ENCODE measurements at regions not wholly inside any gene's neighbourhood (a gene's known extent, or its start where the extent isn't known, plus 50 kb on each side); places are given as distances from the start of the nearest gene placed in this dataset.

- DNase-seq (ENCODE audit: extremely low read depth in 1 of 2, low read depth in 1 of 2), result no peak
Measured at GRCh38 chr2:12964904-12965539, 248.3 kb downstream of the TRIB2 start.

GRCh38 chr2:12965540-12966269 is 249.0 kb downstream of the TRIB2 start:
- no peak for DNase-seq (ENCODE audit: extremely low read depth in 1 of 2, low read depth in 1 of 2)

- DNase-seq (ENCODE audit: extremely low read depth in 1 of 2, low read depth in 1 of 2), result no peak
Measured at GRCh38 chr2:12967804-12968203, 251.1 kb downstream of the TRIB2 start.

DNA sequence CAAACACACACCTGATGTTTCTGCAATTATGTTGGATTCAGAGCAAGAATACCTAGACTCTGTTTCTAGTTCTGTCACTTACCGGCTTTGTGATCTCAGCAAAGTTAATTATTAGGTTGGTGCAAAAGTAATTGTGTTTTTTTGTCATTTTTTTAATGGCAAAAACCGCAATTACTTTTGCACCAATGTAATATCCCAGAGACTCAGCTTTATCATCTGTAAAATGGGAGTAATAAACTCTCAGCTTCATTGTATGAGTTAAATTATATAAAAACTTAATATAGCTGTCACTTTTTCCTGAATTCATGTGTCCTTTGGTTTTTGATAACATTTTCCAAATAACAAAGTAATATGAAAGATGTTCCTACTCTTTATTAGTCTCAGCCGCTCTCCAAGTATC is 251.7 kb downstream of the TRIB2 start:
- no peak for DNase-seq (ENCODE audit: extremely low read depth in 1 of 2, low read depth in 1 of 2)

GRCh38 chr2:12970861-12971260 is 254.1 kb downstream of the TRIB2 start:
- DNase-seq (ENCODE audit: extremely low read depth in 1 of 2, low read depth in 1 of 2), result no peak

DNA sequence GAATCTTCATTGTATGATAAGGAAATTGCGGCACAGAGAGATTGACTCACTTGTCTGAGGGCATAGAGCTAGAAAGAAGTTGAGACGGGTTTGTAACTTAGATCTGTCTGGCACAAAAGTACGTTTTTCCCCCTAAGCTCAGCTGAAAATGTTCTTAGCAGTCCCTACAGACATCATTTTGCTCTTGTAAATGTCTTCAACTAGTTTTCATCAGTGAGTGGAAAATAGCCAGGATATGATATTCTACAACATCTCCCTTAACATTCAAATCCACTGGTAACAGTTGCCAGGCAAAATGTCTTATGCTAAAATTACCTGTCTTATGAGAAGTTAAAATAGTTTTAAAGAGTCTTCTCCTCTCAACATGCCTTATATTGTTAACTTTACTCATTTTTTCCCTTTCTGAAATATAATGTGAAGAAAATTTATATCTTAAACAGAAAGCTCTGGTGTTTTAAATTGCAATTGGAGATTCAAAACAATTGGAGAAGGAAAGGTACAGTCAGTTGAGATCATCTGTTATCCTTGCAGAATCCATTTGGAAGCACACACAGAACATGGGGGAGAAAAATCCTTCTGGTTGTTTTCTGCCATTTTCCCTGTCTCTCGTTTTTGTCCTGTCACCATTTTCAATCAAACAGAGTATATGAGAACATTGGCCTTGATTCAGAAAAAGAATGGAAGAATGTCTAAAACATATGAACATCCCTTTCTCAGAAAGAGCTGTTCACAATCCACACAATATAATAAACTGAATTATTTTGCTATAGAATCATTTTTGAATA is 255.0 kb downstream of the TRIB2 start:
- DNase-seq (ENCODE audit: extremely low read depth in 1 of 2, low read depth in 1 of 2), result no peak

- DNase-seq (ENCODE audit: extremely low read depth in 1 of 2, low read depth in 1 of 2), result no peak
Measured at GRCh38 chr2:12978066-12978835, 261.5 kb downstream of the TRIB2 start.

- DNase-seq (ENCODE audit: extremely low read depth in 1 of 2, low read depth in 1 of 2), result no peak
Measured at GRCh38 chr2:12979066-12979465, 262.3 kb downstream of the TRIB2 start.

GRCh38 chr2:12980817-12981216 is 264.1 kb downstream of the TRIB2 start:
- DNase-seq (ENCODE audit: extremely low read depth in 1 of 2, low read depth in 1 of 2), result no peak

DNA sequence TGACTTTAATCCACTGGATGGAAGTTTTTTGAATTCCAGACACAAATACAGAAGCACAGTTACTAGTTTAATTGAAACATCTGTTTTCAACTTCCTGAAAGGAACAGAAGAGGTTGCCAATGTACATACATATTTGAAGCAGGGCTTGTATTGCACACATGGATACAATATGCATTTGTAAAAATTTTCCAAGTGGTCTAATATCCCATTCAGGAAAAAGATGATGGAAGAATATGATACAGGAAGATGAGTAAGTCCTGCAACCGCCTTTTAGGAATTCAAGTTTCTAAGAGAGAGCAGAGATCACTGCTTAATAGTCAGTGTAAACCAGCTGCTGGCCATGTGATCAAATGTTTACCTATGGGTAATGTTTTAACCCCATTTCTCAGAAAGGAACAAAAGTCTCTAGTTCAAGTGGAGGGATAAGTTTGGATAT is 265.4 kb downstream of the TRIB2 start:
- DNase-seq (ENCODE audit: extremely low read depth in 1 of 2, low read depth in 1 of 2), result no peak

GRCh38 chr2:12987246-12987645 is 270.5 kb downstream of the TRIB2 start:
- DNase-seq (ENCODE audit: extremely low read depth in 1 of 2, low read depth in 1 of 2), result no peak

DNA sequence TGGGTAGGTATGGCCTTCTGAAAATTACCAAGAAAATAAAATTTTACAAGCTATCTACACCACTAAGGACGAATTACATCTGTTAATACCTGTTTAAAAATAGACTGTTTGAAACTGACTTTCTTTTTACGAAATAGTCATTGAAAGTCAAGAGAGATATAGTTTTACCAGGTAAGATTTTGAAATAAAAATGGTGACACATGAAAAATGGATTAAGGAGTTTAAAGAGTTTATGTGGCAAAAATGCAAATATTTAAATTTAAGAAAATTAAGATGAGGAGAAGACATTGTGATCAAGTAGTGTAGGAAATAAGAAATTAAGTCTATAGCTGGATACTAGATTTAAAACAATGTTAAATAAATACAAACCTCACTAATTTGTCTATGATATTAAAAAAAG is 271.5 kb downstream of the TRIB2 start:
- DNase-seq (ENCODE audit: extremely low read depth in 1 of 2, low read depth in 1 of 2), result no peak

DNA sequence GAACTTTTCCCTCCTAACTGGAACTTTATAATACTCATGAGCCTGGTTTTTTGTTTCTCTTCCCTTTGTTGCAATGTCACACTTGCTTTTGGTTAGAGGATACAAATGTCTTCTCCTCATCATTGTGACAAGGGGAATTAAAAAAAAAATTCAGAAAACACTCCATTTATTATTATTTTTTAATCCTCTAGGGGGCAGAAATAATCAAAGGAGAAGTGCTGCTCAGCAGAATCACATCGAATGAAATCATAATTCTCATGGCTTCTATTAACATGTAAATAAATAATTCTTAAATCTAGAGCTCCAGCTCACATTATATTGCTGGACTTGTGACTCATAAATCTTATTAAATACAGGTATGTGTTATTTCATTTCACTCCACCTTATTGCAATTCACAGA is 273.8 kb downstream of the TRIB2 start:
- no peak for DNase-seq (ENCODE audit: extremely low read depth in 1 of 2, low read depth in 1 of 2)

DNA sequence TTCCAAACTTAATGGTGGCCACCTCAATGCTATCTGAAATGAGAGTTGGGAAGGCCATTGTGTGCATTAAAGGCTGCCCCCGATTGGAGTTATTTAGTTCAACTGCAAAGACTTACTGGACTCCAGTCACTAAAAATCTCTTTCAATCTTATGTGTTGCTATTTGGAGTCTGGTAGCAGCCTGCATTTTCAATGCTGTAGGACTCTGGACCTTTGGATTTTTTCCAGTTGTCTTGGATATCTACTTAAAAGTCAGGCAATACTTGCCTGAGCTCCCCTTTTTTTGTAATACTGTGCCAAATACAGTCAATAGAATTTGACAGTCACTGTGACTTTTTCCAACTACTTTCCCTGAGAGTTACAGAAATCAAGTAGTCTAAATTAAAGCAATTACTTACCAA is 281.9 kb downstream of the TRIB2 start:
- no peak for DNase-seq (ENCODE audit: extremely low read depth in 1 of 2, low read depth in 1 of 2)

- no peak for DNase-seq (ENCODE audit: extremely low read depth in 1 of 2, low read depth in 1 of 2)
Measured at GRCh38 chr2:13000664-13001363, 284.1 kb downstream of the TRIB2 start.

GRCh38 chr2:13001408-13001807 is 284.7 kb downstream of the TRIB2 start:
- DNase-seq (ENCODE audit: extremely low read depth in 1 of 2, low read depth in 1 of 2), result no peak

DNA sequence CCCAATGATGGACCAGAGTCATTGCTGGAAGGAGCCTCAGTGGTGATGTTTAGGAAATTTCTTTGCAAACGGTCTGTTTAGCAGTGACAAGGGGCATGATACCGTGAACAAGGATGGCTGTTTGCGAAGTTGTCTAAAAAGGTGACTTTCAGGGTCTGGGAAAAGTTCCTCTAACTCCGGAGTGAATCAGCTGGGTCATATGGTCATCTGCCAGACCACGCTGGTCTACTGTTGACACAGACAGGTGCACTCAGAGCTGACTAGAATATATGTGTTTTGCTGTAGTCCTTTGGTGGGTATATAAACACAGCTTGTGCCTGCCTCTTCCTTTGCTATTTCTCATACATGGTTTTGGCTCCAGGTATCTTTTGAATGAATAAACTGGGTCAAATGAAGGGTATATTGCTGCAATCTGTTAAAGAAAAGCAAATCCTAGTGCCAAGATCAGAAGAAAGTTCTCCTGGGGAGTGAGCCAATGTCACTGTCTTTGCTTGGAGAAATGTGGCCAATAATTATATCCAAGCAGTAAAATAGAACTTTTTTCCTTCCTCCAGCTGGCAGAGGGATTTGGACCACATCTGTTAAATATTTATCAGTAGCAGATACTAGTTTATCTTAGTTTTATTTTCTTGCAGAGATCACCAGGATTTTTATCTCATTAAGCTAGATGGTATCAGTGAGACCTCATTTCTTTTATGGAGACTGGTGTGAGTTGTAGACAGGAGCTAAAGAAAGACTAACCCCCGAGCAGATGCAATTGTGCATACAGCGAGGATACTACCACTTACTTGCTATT is 286.0 kb downstream of the TRIB2 start:
- DNase-seq (ENCODE audit: extremely low read depth in 1 of 2, low read depth in 1 of 2), result no peak

DNA sequence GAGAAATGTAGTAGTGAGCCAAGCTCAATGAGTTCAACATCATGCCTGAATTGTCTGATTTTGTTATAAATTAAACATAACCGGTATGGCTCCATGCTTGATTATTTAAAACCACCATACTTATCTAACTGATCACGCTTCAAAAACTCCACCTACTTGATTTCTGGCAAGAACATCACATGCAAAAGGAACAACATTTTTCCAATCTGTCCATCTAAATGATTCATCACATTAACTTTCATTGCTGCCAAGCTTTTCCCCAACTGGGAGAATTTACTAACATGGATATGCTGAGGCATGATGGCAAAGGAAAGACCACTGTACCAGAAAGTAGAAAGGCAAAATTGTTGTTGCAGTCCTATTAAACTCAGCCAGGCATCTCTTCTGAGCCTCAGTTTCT is 286.8 kb downstream of the TRIB2 start:
- DNase-seq (ENCODE audit: extremely low read depth in 1 of 2, low read depth in 1 of 2), result no peak

GRCh38 chr2:13005048-13005447 is 288.3 kb downstream of the TRIB2 start:
- no peak for DNase-seq (ENCODE audit: extremely low read depth in 1 of 2, low read depth in 1 of 2)
